NCI-H345 treated with DMSO at 0.1 percent for 48 hours (cell line): ENCODE measurements at regions not wholly inside any gene's neighbourhood (a gene's known extent, or its start where the extent isn't known, plus 50 kb on each side); places are given as distances from the start of the nearest gene placed in this dataset.

Source experiments
- DNase-seq: peaks from one replicate; lab custom pipeline; 2025; ENCODE audit not compliant: unreplicated experiment; lab: John Stamatoyannopoulos, UW

DNA sequence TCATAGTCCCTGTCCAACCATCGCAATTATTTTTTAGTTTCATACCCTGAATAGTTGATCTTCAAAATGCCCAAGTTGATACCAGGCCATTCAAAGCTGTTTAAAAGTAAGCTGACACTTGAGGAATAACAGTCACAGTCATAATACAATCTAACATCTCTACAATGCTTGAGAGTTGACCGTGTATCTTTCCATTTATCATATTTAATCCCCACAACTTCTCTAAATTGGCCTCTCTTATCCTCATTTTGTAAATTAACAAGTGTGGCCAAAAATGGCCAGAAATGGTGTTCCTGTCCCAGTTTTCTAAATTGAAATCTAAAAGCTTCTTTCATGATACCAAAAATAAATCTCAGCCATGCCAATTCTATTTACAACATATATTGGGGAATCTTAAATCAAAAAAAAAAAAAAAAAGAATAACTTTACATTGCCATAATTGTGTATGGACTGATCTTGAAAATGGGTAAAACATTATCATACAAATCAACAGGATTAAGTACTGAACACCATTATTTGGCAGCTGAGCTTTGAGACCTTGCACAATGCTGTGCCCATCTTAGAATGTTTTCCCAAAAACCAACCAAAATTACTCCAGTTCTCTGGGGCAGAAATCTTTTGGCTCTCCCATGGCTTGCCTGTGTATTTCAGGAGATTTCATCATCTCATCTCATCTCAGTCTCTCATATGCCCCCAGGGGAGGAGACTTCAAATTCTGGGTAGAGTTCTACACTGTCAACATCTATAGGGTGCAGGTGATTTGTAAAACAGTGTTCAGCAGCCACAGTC is 448.7 kb upstream of the JARID2 start:
- no peak for DNase-seq

DNA sequence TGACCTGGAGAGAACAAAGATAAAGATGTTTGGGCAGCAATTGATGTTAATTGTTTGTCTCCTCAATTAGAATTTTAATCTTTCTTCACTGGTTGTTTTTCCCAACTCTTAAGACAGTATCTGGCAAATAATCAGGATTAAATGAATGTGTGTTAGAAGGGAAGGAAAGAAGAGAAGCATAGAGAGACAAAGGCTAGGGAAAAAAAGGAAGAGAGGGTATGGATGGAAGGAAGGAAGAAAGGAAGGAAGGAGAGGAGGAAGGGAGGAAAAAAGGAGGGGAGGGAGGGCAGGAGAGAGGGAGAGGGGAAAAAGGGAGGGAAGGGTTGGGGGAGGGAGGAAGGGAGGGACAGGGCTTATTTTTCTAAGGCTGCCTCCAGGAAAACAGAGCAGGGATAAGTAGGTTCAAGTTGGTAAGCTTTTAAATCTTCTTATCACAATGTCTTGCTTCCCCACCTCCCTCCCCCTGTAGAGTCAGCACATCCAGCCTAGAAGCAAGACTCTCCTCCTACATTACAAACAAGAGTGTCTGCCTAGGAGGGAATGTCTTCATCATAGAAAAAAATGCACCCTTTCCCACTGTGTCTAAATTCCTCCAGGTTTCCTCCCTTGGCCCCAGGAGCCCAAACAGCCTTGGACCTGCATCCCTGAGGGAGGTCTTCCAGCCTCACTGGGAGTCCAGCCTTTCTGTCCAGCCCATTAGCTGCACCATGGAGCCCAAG is 447.8 kb upstream of the JARID2 start:
- DNase-seq = no peak

GRCh38 chr6:14798594-14798982 is 447.3 kb upstream of the JARID2 start:
- no peak for DNase-seq

- no peak for DNase-seq
These were observed 446.8 kb upstream of the JARID2 start for GRCh38 chr6:14798996-14799588.

GRCh38 chr6:14799928-14800327 is 445.9 kb upstream of the JARID2 start:
- no peak for DNase-seq

- DNase-seq = no peak
These were observed 443.2 kb upstream of the JARID2 start for GRCh38 chr6:14802514-14803160.

DNA sequence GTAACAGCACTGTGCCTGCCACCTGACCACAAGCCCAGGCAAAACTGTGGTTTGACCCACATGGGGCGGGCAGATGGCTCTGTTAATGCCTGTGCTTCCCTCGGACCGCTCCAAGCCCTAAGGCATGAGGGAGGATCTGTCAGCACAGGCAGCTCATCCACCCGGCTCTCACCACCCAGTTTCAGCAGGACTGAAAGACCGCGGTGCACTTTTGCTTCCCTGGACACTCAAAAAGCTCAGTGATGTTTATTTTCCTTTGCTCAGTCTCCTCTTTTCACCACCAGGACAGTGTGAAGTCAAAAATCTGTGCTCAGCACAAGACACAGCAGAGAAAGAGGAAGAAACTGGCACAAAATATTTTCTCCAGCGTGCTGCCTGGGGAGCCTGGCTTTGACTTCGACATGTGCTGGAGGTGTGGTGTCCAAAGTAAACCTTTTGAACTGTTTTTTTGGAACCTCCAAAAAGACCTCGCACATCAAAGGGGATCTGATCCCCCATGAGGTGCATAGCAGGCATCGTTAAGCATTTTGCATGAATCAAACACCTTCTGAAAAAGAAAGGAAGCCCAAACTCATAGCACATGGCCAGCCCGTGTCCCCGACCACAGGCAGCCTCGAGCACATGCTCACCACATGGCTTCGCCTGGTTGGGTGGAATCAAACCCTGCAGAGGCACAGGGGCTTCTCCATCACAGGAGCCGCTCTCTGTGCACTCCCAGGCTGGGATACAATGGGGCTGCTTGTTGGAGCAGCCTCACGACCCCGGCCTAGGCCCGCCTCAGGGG is 441.7 kb upstream of the JARID2 start:
- DNase-seq = no peak

DNA sequence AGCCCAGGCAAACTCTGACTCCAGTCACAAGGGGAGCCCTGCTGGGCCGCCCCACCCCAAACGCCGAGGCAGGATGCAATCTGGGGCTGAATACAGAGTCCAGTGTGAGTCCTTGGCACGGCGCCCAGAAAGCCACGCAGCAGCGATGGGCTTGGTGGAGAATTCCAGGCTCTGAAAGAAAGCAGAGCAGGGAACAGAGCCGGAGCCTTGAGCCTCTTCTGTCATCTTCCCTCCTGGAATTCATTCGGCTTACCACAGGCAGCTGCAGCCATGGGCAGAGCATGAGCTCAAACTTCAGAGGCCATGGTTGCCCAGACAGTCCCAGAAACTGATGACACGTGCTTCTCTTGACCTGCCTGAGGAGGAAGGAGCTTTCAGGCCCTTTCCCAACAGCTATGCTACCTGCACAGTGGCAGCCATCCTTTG is 441.1 kb upstream of the JARID2 start:
- no peak for DNase-seq

DNA sequence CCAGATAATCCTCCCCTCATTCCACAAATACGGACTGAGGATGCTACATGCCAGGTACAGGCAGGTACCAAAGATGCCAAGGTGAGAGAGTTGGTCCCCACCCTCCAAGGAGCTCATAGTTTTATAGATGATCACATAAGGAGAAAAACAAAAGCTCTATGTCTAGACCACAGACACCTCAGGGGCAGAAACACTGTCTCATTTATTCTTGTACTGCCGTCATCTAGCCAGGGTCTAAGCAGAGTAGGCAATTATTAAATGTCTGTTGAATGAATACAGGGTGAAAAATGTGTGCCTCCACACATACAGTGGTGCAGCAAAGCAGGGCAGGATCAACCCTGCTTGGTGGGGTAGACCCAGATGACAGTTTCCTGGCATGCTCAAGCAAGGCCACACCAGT is 439.8 kb upstream of the JARID2 start:
- DNase-seq = no peak

GRCh38 chr6:14807130-14807529 is 438.7 kb upstream of the JARID2 start:
- DNase-seq = no peak

- no peak for DNase-seq
These were observed 437.9 kb upstream of the JARID2 start for GRCh38 chr6:14807971-14808370.

GRCh38 chr6:14810021-14810420 is 435.8 kb upstream of the JARID2 start:
- no peak for DNase-seq

DNA sequence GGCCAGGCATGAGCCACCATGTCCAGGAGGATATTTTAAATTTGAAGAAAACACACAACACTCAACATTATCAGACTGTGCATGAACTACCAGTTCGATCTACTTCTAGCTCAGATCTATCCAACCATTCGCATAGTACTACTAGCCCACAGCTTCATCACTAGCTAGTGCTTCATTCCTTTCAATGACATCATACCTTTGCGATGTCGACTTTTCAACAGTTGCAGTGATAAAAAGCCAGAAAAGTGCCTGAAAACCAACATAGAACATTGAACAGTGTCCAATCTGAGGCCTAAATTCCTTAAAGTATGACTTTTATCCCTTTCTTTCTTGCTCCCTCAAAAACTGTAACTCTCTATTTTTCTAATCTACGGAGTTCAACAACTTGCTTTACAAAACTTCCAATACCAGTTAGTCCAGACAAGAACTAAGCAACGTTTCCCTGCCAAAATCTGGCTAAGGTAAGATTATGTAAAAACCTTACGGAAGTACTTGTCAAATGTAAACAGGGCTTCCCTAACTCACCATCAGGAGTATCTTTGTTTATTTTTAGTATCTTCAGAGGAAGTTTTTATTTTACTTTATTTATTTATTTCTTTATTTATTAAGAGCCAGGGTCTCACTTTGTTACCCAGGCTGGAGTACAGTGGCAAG is 434.0 kb upstream of the JARID2 start:
- DNase-seq = no peak

- no peak for DNase-seq
These were observed 431.9 kb upstream of the JARID2 start for GRCh38 chr6:14814016-14814415.

DNA sequence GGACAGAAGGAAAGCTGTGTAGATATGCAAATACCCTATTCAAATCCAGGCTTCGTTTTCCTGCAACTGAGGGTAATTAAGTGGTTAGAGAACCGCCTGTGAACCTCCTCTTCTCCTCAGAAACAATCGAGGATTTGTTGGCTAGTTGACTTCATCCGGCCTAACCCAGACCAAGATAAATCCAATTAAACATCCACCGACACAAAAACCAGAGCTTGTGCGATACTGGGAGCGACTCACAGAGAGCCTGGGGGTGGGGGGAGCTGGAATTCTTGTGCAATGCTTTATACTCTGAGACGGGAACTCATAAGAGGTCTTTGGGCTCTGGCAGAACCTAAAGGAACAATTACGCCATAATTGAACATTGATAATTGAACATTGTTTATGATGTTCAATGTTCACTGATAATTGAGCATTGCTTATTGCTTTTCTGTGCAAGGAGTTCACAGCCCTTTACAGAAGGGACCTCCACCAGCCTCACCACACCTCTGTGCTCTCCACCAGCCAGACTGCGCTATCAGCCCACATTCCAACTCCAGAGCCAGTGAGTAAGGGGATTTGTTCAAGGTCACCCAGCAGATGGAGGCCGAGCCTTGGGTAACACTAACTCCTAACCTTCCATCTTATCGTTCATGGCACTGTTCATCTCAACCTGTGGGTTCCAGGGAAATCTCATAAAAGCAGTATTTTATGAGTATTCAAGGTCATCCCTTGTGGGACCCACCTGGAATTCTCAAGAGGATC is 429.6 kb upstream of the JARID2 start:
- no peak for DNase-seq

GRCh38 chr6:14817074-14817473 is 428.8 kb upstream of the JARID2 start:
- DNase-seq = no peak

DNA sequence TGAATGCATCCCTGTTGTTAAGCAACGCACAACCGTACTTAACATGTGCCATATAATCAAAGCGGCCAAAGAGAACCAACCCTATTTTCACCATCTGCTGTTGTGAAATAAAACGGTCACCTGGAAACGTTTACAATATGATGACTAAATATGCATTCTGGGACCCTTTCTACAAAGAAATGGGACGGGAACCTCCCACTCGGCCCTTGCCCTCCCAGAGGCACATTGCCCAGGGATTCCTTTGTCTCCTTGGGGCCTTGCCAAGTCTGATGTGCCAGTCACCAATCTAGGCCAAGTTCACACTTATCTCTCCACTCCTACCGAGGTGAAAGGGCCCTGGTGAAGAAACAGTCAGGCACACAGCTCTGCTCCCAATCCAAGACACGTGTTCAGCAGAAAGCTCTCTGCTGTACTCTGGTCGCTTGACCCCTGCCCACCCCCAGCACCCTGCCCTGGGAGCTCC is 427.4 kb upstream of the JARID2 start:
- DNase-seq = no peak

DNA sequence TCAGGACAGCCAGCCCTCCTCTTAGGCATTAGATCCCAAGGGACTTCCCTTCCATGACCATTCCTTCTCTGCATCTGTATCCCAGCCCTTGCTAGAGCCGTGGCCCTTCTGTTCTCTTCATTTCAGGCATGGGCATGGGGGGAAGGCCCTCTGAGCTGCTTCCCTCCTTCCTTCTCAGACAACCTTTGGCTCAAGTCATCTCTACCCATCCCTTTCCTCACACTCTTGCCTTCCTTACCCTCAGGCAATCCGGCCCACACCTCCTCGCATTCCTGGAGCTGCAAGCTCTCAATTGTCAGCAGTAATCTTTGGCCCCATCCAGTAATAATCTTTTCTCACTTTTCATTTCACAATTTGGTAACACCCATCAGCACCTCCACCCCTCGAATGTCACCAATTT is 426.9 kb upstream of the JARID2 start:
- DNase-seq = no peak

GRCh38 chr6:14819840-14820420 is 425.9 kb upstream of the JARID2 start:
- DNase-seq = no peak
